ENCODE measurements at regions not wholly inside any gene's neighbourhood (a gene's known extent, or its start where the extent isn't known, plus 50 kb on each side); places are given as distances from the start of the nearest gene placed in this dataset.
"Not testable (repeated sequence)": the region's sequence is repeated elsewhere in the genome, so short reads cannot be mapped to it uniquely, and the experiment has no call there.

DNA sequence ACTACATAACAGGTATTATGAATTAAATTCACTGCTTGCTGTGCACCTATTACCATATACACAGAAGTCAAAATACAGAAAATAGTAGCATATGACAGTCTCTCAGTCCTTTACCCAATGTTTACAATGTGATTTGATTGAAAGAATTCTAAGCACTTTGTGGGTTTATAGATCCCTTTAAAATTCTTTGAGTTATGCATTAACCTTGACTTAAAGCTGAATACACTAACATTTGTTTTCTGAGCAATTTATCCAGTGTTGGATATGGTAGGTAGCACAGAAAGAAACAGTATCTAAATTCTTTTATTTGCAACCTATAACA, 230.8 kb upstream of the DDI1 start:
- DNase-seq (ENCODE audit: low read depth), result no peak

DNA sequence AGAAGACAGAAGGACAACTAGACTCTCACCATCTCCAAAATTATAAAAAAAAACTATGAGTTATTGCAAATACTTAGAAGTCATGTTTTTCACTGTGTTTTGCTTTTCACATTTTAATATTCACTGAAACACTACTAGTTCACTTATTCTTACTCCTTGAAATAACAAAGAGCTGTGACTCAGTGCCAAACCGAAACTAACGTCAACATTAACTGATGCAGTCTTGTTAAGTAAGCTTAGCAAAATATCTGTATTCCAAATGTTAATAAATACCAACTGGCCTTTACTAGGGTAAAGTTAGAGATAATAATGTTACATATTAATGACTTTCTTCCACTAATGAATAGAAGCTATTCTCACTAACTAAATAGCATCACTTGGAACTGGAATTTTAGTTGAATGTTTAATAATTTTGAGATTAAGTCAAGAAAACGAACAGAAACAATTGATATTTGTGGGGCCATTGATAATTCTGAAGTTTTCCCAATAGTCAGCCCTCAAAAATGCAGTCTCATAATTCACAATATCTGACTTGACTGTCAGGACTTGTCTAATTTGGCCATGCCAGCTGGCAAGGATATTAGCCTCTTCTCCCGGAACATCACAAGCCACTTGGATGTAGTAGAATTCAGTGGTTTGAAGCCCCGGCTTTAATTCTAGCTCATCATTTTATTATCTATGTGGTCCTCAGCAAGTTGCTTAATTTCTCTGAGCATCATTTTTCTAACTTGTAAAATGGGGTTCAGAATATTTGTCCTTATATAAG, 230.1 kb upstream of the DDI1 start:
- DNase-seq (ENCODE audit: low read depth), result no peak

DNA sequence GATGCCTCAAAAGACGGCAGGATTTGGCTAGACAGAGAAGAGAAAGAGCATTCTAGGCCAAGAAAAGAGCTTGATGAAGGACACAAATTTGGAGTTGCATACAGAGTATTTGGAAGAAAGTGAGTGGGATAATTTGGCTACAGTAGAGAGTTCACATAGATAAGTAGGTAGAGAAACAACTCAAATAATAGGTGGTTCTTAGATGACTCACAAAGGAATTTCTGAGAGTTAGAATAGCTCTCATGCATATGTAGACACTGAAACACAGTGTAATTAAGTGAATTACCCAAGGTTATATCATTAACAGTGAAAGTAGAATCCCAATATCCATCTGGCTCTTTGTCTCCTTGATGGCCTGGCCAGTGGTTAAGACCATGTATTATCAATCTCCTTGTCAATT, 228.6 kb upstream of the DDI1 start:
- no peak for DNase-seq (ENCODE audit: low read depth)

DNA sequence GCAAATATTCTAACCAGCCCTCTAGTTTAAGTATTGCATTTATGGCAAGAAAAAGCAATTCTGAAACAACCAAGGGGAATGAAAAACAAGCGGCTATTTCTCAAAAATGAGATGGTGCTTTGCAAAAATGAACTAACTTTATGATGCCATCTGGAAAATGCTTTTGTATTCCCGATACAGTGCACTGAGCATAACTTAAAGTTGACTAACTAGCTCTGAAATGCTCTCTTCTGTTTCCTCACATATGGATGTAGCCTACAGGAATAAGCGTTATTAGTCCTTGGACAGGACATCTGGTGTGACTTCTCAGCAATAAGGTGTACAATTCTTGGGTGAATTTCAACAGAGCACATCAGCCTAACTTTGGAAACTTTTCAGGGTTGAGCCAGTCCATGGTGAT, 228.2 kb upstream of the DDI1 start:
- no peak for DNase-seq (ENCODE audit: low read depth)

DNA sequence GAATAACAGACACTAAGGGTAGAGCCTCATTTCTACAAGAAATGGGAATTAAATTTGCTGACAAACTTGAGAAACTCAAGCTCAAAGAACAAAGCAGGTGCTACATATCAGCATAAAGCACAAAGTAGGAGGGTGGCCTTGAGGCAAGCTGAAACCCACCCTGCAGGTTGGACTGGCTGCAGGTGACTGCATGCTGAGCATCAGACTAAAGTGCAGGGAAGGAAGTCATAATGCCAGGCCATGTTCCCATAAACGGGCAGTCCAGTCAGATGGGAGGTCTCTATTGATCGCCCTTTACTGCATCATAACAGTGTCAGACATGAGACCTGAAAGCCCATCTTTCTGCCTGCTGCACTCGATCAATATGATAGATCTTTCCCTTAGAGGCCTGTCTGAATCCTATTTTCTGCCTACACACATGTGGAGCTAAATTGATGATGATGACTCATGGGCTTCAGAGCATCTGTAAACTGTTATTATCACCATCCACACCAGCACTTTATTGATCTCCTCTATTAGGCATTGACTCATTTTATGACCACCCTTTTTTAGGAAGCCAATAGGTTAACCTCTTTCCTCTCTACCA, 224.5 kb upstream of the DDI1 start:
- DNase-seq (ENCODE audit: low read depth), result no peak

DNA sequence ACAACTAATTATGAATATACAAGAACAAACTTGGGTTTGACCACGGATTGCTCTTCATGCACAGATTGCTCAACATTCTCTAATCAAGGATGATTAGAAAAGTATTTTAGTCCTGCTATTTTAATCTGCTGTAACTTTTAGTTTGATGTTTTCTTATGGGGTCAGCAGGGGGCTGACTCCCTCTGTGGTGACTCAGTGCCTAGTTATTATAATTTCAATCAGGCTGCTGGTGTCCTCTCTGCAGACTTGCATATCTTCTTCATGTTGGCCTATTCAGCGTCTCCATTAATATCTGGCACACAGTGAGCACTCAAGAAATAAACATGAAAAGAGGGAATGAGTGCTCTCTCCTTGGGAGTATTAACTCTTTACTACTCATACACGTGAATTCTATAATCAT, 223.8 kb upstream of the DDI1 start:
- DNase-seq (ENCODE audit: low read depth), result no peak

DNA sequence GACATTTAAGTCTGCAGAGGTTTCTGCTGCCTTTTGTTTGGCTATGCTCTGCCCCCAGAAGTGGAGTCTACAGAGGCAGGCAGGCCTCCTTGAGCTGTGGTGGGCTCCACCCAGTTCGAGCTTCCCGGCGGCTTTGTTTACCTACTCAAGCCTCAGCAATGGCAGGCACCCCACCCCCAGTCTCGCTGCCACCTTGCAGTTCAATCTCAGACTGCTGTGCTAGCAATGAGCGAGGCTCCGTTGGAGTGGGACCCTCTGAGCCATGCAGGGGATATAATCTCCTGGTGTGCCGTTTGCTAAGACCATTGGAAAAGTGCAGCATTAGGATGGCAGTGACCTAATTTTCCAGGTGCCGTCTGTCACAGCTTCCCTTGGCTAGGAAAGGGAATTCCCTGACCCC, 216.1 kb upstream of the DDI1 start:
- DNase-seq (ENCODE audit: low read depth), result not testable (repeated sequence)

DNA sequence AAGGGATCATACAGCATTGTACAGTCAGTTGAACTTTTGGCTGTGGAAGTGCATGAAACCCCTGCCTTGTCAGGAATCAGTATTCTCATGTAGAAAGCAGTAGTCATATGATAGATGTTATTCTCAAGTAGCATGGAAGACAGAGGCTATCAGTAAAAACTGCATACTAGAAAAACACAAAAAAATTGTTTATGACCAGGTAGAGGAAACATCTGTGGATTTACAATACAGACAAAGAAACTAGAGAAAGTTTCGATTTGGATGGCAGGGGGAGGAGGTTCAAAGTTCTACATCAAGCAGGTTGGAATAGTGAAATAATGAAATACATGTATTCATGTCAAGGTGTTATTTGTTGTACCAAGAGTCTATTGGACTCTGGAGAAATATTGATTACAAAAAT, 212.3 kb upstream of the DDI1 start:
- no peak for DNase-seq (ENCODE audit: low read depth)

DNA sequence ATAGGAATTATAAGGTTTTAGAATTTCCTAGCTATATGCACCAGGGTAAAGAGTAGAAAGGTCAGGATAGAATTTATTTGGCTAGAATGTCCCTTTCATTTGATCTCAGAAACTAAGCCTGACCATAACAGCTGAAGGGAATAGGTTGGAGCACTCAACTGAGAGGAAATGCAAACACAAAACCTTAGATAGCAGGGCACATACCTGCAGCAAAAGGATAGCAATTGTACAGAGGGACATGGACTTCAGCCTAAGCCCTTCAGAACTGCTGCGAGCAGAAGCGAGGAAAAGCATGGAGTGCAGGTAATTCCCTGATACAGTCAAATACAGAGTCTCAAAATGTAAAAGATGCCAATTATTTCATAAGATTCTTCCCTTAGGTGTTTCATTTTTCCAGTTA, 211.0 kb upstream of the DDI1 start:
- DNase-seq (ENCODE audit: low read depth), result no peak

DNA sequence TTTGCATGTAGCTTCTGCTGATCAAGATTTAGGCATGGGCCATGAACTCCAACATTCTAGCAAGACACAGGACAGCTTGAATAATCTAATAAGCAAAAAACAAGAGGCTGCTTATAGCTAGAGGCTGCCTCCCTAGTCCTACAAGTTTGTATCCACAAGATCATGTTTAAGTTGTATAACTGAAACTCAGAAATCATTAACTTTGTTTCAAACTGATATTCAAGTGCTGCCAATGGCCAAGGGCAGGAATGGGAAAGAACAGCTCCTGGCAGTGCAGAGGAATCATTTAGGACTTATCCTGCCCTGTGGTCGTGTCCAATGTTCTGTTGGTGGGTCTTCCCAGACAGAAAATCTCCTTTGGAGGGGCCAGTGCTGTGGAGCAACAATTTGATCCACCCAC, 209.6 kb upstream of the DDI1 start:
- no peak for DNase-seq (ENCODE audit: low read depth)

DNA sequence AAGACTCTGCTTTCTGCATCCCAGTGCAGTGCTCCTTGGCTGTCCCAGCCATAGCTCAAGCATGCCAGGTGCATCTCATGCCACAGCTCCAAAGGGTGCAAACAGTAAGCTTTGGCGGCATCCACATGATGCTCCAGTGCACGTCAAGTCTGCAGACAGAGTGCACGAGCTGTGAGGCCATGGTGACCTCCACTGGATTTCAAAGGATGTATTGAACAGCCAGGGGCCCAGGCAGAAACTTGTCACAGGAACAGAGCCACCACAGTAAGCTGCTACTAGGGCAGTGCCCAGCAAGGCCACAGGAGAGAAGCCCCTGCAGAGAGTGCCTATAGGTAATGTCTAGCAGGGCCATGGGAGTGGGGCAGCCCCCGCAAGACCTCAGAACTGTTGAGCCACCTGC, 206.8 kb upstream of the DDI1 start:
- DNase-seq (ENCODE audit: low read depth), result no peak

DNA sequence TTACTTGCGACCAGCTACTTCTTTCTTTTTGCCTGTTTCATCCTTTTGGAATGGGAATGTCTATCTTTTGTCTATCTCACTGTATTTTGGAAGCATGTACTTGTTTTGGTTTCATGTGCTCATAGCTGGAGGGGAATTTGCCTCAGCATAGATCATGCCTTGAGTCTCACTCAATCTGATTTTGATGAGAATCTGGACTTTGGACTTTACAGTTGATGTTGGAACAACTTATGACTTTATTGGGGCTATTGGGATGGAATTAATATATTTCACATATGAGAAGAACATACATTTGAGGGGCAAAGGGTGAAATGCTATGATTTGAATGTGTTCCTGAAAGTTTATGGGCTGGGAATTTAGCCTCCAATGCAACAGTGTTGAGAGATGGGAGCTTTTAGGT, 206.2 kb upstream of the DDI1 start:
- DNase-seq (ENCODE audit: low read depth), result no peak

DNA sequence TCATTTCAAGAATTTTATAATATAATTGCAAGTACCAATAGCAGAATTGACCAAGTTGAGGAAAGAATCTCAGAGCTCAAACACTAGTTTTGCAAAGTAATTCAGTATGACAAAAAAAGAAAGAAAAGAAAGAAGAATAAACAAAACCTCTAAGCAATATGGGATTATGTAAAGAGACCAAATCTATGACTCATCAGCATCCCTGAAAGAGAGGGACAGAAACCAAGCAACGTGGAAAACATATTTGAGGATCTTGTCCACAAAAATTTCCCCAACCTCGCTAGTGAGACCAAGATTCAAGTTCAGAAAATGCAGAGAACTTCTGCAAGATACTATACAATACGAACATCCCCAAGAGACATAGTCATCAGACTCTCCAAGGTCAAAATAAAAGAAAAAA, 203.7 kb upstream of the DDI1 start:
- DNase-seq (ENCODE audit: low read depth), result no peak

DNA sequence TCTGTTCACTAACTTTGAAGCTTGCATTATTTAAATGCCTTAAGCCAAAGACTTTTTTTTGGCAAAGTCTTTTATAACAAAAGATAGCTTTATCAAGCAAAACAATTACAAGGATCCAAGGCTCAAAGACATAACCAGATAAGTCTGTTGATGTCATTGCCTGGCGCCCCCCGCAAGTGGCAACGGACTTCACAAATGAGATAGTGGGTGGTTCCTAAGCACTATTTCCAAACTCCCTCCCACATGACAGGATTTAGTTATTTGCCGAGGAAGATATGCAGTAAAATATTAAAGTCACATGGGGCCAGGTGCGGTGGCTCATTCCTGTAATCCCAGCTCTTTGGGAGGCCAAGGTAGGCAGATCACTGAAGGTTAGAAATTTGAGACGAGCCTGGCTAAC, 194.2 kb upstream of the DDI1 start:
- DNase-seq (ENCODE audit: low read depth), result no peak

DNA sequence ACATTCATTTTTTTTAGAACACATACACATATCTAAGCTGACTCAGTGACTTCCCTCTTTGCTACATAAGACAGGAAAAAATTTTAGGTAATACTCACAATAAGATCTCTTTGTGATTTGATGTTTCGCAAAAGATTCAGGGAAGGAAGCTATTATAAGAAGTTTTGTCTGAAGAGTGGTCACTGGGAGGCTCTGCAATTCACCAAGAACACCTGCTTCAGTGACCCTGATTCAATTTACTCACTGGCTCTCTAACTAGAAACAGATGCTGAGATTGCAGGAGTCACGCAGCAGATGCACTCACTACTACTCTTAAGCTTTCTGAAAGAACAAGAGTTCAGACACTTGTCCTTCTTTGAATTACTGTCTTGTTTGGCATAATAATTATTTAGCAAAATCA, 193.6 kb upstream of the DDI1 start:
- DNase-seq (ENCODE audit: low read depth), result peak; percentile 66

DNA sequence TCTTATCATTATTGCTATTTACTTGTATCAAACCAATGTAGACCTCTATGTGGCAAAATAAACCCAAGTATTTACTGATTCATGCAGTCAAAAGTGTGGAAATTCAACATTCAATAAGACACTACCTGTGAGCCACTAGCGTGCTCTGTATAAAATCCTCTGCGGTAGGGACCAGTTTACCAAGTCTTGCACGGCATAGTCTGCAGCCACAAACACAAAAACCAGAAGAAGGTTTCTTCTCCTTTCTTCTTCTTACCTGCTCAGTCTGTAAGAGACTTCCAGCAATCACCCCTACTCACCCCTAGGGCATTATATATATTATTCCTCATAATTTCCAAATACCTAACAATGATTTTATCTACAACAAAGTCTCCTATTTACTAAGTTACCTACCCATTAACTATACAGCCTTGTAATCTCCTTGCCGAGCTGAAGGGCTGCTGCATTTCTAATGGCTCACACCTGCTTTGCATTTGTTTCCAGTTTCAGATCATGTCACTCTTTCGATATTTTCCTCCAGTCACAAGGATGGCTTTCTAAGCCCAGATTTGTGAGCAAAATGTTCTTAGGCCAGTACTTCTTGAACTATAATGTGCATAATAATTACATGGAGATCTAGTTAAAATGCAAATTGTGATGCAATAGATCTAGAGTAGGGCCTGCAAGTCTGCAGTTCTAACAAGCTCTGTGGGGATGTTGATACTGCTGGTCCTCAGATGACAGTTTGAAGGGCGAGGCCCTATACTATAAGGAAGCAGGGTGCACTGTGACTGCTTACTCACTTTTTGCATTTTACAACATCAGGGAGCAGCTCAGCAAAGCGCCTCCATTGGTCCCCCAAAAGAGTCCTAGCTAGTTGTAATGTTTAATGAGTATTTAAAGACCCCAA, 191.9 kb upstream of the DDI1 start:
- no peak for DNase-seq (ENCODE audit: low read depth)

DNA sequence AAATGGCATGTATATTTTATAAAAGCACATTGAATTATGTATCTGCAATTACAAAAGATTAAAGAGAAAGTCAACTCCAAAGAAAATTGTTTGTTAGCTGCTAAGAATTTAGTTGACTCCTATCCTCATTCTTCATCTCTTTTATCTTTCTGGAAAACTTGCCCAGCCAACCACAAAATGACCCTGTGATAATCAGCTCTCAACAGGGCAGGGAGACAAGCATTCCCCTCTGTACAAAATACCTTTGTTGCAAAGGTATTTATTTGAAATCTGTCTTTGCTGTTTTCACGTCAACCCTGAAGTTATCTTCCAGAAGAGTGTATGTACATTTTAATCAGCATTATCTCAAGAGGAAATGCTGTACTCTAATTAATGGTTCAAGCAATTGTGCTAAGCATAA, 191.1 kb upstream of the DDI1 start:
- DNase-seq (ENCODE audit: low read depth), result no peak

DNA sequence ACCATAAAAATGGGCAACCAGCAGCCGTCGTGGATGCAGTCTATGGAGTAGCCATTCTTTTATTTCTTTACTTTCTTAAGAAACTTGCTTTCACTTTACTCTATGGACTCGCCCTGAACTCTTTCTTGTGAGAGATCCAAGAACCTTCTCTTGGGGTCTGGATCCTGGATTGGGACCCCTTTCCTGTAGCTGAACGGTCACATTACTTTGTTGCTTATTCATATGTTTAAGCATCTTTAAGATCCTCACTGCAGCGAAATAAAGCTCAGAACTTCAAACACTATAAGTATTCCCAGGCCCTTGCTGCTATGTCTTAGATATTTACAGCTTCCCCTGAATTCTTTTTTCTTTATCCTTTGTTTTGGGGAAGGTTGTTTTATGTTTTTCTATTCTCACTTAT, 187.8 kb upstream of the DDI1 start:
- no peak for DNase-seq (ENCODE audit: low read depth)

DNA sequence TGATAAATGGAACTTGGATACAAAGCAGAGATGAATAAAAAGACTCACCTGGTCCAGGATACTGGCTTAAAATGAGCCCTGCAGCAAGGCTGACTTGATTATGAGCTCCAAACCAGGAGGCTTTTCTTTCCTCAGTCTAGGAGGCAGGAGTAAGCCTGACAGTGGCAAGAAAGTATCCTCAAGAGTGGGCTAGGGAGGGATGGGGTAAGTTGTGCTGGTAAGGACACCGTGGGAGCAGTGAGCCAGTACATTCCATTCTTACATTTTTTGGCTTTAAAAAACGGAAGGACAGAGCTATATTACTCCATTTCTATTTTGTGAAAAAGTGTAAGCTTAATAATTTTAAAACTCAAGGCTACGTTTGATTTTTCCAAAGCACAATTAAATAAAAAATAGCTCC, 187.1 kb upstream of the DDI1 start:
- no peak for DNase-seq (ENCODE audit: low read depth)

DNA sequence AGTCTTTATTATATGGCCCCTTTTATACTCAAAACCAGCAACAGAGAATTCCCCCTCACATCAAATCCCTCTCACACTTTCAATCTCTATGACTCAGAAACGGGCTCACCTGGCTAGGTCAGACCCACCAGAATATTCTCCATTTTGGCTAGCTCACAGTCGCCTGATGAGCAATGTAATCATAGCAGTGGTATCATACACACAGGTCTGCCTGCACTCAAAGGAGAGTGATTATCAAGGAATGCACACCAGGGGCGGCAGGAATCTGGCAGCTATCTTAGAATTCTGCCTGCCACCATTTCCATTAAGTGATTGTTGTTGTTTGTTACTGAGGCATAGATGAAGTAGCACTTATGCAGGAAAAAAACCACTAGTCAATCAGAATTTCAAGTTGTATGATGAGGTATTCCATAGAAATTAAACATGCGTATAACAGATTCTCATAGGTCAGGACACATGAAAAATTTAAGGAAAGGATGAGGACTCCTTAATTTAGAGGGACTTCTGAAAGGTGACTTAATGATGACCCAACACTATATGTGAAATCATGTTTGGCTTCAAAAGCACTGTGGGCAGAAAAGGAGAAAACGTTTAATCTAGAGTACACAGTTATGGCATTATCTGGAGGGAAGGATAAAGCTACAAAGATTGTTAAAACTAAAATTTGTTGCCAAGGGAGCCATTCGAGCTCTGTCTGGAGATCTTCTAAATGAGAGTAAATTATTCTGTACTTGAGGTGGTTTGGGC, 185.8 kb upstream of the DDI1 start:
- no peak for DNase-seq (ENCODE audit: low read depth)

DNA sequence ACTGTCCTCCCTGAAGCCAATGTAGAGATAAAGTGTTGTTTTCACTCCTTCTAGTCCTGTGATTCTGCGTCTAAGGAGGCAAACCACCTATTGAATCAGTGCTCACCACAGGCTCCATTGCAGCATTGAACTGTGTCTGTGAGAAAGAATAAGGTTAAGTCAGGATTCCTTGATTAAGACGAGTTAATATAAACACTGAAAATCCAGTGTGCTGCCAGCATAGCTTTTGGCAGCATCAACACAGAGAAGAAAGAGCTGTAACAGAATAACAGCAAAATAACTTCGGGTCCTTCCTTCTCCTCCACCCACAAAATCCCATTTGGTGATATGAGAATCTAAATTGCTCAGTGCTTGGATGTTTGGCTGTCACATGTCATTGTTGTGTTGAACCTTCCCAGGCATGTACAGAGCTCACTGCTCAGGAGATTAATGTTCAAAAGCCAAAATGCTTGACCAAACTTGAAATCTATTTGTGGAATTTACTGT, 185.2 kb upstream of the DDI1 start:
- DNase-seq (ENCODE audit: low read depth), result no peak

All from HS-5 (cell line).